ENCODE measurements at regions not wholly inside any gene's neighbourhood (a gene's known extent, or its start where the extent isn't known, plus 50 kb on each side); places are given as distances from the start of the nearest gene placed in this dataset.

DNA sequence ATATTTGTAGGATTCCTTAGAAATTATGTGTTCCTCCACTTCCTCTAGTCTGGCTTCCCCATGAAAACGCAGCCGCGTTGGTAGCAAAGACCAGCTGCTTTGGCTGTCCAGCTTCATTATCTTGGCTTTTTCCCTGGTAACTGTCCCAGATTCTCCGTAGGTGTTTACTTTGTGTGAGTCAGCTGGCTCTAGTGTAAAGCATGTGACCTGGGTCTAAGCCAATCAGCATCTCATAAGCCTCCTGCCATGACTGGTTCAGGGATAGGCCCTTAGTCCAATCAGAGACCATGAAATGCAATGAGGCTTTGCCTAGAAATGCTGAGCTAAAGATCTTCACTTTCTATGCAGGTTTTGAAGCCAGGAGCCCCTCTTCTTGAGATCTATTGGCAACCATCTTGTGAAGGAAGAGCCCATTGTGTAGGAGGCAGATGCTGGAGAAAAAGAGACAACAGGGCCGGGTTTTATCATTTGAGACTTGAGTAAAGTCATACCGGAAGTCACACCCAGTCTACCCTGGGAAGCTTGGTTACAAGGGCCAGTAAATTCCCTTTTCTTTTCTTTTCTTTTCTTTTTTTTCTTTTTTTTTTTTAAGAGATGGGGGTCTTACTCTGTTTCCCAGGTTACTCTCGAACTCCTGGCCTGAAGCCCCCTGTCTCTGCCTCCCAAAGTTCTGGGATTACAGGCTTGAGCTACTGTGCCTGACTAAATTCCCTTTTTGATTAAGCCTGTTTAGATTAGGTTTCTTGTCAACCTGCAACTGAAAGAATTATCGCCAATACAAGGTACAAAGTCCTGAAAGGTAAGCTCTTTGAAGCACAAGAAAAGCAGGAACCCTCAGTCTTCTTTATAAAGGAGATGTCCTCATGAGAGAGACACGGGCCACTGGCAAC is 256.5 kb upstream of the RREB1 start:
- peaks cover 2% of the 10 kb centered on the region for H3K9me3 Mint-ChIP-seq (ENCODE audit: low read depth, unreplicated experiment)
- intact Hi-C loops (cut with micrococcal nuclease; ENCODE audit: unreplicated experiment): no loop called here
- CTCF ChIA-PET: interaction anchor here (0.7 kb wide), 2 partner anchors 48 to 157 kb away, joined by 3 to 4 read pairs; no protein-coding TSS in a partner anchor
- BruUV-seq (replicated peaks): no TSS peak
- no peak overlapping the region for H3K4me3 Mint-ChIP-seq (ENCODE audit: low read depth, unreplicated experiment)
- no peaks in the 10 kb centered on the region for H3K36me3 Mint-ChIP-seq (ENCODE audit: insufficient read depth, unreplicated experiment)
- no peaks in the 10 kb centered on the region for H3K27me3 Mint-ChIP-seq (ENCODE audit: unreplicated experiment)
- H3K27ac Mint-ChIP-seq (ENCODE audit: unreplicated experiment): peak overlapping the region; percentile 9
- DNase-seq: peak; percentile 18
- TF ChIP-seq, protein P1, sequence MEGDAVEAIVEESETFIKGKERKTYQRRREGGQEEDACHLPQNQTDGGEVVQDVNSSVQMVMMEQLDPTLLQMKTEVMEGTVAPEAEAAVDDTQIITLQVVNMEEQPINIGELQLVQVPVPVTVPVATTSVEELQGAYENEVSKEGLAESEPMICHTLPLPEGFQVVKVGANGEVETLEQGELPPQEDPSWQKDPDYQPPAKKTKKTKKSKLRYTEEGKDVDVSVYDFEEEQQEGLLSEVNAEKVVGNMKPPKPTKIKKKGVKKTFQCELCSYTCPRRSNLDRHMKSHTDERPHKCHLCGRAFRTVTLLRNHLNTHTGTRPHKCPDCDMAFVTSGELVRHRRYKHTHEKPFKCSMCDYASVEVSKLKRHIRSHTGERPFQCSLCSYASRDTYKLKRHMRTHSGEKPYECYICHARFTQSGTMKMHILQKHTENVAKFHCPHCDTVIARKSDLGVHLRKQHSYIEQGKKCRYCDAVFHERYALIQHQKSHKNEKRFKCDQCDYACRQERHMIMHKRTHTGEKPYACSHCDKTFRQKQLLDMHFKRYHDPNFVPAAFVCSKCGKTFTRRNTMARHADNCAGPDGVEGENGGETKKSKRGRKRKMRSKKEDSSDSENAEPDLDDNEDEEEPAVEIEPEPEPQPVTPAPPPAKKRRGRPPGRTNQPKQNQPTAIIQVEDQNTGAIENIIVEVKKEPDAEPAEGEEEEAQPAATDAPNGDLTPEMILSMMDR (IDR thresholded peaks at IDR 0.05; ENCODE audit: unreplicated experiment): no peak
- peaks cover 15% of the 10 kb centered on the region for H3K4me1 Mint-ChIP-seq (ENCODE audit: low read depth, unreplicated experiment)

DNA sequence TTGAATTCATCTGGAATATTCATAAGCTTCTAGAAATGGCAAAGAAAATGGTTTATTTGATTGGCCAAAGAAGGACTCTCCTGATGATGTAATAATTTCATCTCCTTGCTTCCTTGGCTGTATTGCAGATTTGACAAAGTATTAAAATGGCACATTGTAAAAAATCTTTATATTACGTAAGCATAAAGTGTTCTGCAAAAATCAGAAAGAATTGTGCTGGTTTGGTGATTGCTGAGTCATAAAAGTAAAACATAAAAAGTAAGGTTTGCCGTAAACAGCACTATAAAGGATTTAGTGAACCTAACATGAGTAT is 255.9 kb upstream of the RREB1 start:
- peaks cover 2% of the 10 kb centered on the region for H3K9me3 Mint-ChIP-seq (ENCODE audit: low read depth, unreplicated experiment)
- no peaks in the 10 kb centered on the region for H3K36me3 Mint-ChIP-seq (ENCODE audit: insufficient read depth, unreplicated experiment)
- H3K27me3 Mint-ChIP-seq (ENCODE audit: unreplicated experiment): no peaks in the 10 kb centered on the region
- DNase-seq: no peak
- H3K27ac Mint-ChIP-seq (ENCODE audit: unreplicated experiment): no peak overlapping the region
- CTCF ChIA-PET: interaction anchor here (0.6 kb wide), 1 partner anchor 460 kb away, joined by 7 read pairs; no protein-coding TSS in a partner anchor
- TF ChIP-seq, protein P1 (IDR thresholded peaks at IDR 0.05; ENCODE audit: unreplicated experiment): no peak
- intact Hi-C loops (cut with micrococcal nuclease; ENCODE audit: unreplicated experiment): no loop called here
- H3K4me3 Mint-ChIP-seq (ENCODE audit: low read depth, unreplicated experiment): no peak overlapping the region
- BruUV-seq (replicated peaks): no TSS peak
- peaks cover 21% of the 10 kb centered on the region for H3K4me1 Mint-ChIP-seq (ENCODE audit: low read depth, unreplicated experiment)

DNA sequence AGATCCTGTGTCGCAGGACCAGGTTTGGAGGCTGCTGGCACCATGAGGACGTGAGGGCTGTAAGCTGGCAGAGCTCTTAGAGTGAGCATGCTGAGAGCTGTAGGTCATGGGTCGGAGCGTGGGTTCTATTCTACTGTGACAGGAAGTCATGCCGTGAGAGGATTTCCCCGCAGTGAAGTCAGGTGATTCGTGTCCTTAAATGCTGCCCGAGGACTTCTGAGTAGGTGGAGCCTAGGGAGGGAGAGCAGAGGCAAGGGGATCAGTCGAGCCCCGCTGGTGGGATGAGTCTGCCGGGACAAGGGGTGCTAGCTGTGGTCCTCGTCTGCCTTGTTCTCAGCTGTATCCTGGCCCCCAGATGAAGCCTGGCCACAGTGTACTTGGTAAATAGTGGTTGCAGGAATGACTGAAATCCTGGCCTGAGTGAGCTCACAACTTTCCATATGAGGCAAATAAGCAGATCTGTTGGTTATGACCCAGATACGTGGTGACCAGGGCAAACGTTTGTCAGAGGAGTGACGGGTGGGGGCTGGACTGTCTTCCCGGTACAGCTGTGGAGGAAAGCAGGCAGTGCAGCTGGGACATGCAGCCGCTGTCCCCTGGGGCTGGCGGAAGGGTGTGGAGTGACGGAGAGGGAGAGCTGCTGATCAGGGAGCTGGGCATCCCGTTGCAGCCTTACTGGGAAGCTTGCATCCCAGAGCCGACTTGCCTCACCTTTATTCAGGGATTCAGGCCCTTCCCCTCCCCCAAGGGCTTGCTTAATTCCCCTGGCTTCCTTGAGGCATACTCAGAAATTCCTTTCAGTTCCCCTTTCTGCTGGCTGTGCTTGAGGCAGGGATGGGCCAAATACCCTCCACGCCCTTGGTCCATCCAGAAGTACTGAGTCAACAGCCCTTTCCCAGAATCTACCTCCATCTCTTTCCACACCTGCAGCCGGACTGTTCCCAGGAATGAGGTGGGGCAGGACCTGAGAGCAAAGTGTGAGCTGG is 250.9 kb upstream of the RREB1 start:
- H3K27ac Mint-ChIP-seq (ENCODE audit: unreplicated experiment): peak overlapping the region; percentile 1
- peak overlapping the region; percentile 60 for H3K4me3 Mint-ChIP-seq (ENCODE audit: low read depth, unreplicated experiment)
- H3K27me3 Mint-ChIP-seq (ENCODE audit: unreplicated experiment): no peaks in the 10 kb centered on the region
- H3K36me3 Mint-ChIP-seq (ENCODE audit: insufficient read depth, unreplicated experiment): no peaks in the 10 kb centered on the region
- CTCF ChIA-PET: interaction anchor here (0.8 to 1.3 kb wide), 2 partner anchors 46 to 98 kb away, joined by 3 read pairs; no protein-coding TSS in a partner anchor
- H3K9me3 Mint-ChIP-seq (ENCODE audit: low read depth, unreplicated experiment): no peaks in the 10 kb centered on the region
- no TSS peak for BruUV-seq (replicated peaks)
- peak; percentile 35 for DNase-seq
- H3K4me1 Mint-ChIP-seq (ENCODE audit: low read depth, unreplicated experiment): peaks cover 27% of the 10 kb centered on the region
- TF ChIP-seq, protein P1 (IDR thresholded peaks at IDR 0.05; ENCODE audit: unreplicated experiment): no peak
- intact Hi-C loops (cut with micrococcal nuclease; ENCODE audit: unreplicated experiment): no loop called here

DNA sequence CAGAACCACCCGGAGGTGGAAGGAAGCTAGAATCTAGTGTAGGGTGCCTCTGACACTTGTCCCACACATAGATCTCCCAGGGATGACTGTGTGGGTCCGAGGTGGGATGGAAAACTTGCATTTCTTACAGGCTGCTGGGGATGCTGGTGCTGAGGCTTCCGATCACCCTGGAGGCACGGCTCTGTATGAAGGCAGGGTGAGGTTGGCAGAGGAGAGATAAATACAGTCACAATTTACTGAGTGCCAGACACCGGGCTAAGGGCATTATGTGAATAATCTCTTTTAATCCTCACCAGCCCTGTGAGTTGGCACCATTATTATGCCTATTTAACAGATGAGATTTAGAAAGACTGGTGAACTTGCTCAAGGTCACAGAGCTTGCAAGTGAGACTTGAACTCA is 250.2 kb upstream of the RREB1 start:
- H3K4me1 Mint-ChIP-seq (ENCODE audit: low read depth, unreplicated experiment): peaks cover 30% of the 10 kb centered on the region
- DNase-seq: no peak
- peak overlapping the region; percentile 60 for H3K4me3 Mint-ChIP-seq (ENCODE audit: low read depth, unreplicated experiment)
- intact Hi-C loops (cut with micrococcal nuclease; ENCODE audit: unreplicated experiment): no loop called here
- H3K9me3 Mint-ChIP-seq (ENCODE audit: low read depth, unreplicated experiment): no peaks in the 10 kb centered on the region
- no TSS peak for BruUV-seq (replicated peaks)
- CTCF ChIA-PET: interaction anchor here (1.3 kb wide), 1 partner anchor 46 kb away, joined by 3 read pairs; no protein-coding TSS in a partner anchor
- H3K27me3 Mint-ChIP-seq (ENCODE audit: unreplicated experiment): no peaks in the 10 kb centered on the region
- no peak overlapping the region for H3K27ac Mint-ChIP-seq (ENCODE audit: unreplicated experiment)
- no peaks in the 10 kb centered on the region for H3K36me3 Mint-ChIP-seq (ENCODE audit: insufficient read depth, unreplicated experiment)
- TF ChIP-seq, protein P1 (IDR thresholded peaks at IDR 0.05; ENCODE audit: unreplicated experiment): no peak

Data from Calu3 (cell line).